ENCODE measurements at regions not wholly inside any gene's neighbourhood (a gene's known extent, or its start where the extent isn't known, plus 50 kb on each side); places are given as distances from the start of the nearest gene placed in this dataset.

DNA sequence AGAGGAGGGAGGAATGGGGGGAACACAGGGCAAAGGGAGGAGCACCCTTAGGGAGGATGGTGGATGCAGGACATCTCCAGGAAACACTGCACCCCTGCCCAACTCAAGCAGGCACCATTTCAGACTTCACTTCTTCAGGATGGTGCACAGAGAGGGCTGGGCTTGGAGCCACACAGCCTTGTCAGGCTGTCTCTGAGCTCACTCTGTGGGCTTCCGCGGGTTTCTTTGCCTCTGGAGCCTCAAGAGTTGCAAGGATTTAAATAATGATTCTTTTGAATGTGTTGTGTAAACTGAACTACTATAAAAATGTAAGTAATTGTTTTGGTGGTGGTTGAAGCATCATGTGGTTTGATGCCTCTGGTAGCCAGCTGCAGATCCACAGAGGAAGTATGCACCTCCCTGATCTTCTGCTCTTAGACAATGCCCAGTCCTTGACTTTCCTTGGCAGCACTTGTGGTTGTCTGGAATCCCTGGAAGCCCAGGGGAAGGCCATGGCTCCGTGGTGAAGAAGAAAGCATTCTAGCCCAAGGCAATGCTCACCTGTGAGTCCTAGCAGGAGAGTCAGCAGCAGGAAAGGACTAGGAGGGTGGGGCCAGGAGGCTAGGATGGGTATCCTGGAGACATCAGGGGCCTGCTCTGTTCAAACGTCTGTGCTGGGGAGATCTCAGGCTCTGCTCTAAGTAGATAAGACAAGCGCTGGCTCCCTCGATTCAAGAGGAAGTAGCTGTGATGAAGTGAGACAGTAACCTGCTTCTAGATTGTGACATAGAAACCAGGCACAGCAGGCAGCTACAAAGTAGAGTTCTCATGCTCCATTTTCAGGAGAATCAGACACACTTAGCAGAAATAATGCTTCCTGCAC, 50.2 kb upstream of the SIRPG start:
- DNase-seq = no peak

Data from midbrain (tissue), 1 donor.